ENCODE measurements at regions not wholly inside any gene's neighbourhood (a gene's known extent, or its start where the extent isn't known, plus 50 kb on each side); places are given as distances from the start of the nearest gene placed in this dataset.
"Not testable (repeated sequence)": the region's sequence is repeated elsewhere in the genome, so short reads cannot be mapped to it uniquely, and the experiment has no call there.

DNA sequence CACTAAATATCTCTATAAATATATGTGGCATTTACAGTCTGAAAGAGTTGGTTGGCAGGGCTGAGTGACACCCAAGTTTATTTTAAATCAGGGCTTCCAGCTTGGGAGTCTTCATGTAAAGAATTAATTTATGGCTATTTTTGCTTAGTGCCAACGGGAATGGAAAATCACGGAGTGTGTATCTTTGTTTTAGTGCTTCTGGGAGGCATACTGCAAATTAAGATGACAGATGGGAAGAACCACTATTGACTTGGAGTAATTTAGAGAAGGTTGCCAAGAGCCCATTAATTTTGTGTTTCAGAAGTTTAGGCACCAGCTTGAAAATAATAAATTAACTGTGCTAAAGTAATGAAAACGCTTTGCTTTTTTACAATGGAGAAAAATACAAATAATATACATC is 135.2 kb downstream of the GPR37 start:
- DNase-seq (ENCODE audit: low spot score): no peak
- TF ChIP-seq, protein P1, sequence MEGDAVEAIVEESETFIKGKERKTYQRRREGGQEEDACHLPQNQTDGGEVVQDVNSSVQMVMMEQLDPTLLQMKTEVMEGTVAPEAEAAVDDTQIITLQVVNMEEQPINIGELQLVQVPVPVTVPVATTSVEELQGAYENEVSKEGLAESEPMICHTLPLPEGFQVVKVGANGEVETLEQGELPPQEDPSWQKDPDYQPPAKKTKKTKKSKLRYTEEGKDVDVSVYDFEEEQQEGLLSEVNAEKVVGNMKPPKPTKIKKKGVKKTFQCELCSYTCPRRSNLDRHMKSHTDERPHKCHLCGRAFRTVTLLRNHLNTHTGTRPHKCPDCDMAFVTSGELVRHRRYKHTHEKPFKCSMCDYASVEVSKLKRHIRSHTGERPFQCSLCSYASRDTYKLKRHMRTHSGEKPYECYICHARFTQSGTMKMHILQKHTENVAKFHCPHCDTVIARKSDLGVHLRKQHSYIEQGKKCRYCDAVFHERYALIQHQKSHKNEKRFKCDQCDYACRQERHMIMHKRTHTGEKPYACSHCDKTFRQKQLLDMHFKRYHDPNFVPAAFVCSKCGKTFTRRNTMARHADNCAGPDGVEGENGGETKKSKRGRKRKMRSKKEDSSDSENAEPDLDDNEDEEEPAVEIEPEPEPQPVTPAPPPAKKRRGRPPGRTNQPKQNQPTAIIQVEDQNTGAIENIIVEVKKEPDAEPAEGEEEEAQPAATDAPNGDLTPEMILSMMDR (IDR thresholded peaks at IDR 0.05; ENCODE audit: borderline replicate concordance, control extremely low read depth, extremely low read depth, insufficient read depth, missing control alignments): no peak
- in situ Hi-C loops (cut with MboI; ENCODE audit: low sequenced_read_pairs, unreplicated experiment): no loop called here

DNA sequence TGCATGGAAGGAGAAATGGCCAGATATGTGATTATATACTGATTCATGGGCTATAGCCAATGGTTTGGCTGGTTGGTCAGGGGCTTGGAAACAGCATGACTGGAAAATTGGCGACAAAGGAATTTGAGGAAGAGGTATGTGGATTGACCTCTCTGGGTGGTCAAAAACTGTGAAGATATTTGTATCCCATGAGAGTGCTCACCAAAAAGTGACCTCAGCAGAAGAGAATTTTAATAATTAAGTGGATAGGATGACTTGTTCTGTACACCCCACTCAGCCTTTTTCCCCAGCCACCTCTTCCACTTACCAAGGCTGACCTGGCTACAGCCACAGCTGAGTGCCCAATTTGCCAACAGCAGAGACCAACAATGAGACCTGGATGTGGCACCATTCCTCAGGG is 146.7 kb downstream of the GPR37 start:
- DNase-seq (ENCODE audit: low spot score): no peak
- TF ChIP-seq, protein P1 (IDR thresholded peaks at IDR 0.05; ENCODE audit: borderline replicate concordance, control extremely low read depth, extremely low read depth, insufficient read depth, missing control alignments): no peak
- in situ Hi-C loops (cut with MboI; ENCODE audit: low sequenced_read_pairs, unreplicated experiment): no loop called here

DNA sequence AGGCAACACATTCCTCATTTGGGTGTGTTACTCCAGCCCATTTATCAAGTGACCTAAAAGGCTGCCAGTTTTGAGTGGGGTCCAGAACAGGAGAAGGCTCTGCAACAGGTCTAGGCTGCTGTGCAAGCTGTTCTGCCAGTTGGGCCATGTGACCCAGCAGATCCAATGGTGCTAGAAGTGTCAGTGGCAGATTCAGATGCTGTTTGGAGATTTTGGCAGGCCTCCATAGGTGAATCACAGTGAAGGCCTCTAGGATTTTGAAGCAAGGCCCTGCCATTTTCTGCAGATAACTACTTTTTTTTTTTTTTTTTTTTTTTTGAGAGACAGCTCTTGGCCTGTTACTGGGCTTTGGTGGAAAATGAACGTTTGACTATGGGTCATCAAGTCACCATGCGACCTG is 147.5 kb downstream of the GPR37 start:
- in situ Hi-C loops (cut with MboI; ENCODE audit: low sequenced_read_pairs, unreplicated experiment): not testable (repeated sequence)

DNA sequence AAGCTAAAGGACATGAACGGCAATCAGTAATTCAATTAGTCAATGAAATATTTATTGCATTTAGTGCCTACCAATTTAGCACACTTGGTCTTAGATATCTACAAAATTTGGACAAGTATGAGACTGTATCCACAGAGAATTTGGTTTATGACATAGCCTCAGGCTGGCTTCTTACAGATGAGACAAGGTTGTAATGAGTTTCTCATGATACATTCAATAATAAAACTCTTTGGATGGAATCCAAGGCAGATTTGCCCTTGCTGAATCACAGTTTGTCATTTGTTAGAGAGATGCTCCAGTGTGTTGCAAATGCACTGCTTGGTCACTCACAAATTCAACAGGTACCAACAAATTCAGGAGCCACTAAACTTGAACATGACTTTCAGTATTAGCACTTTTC is 162.5 kb downstream of the GPR37 start:
- no peak for DNase-seq (ENCODE audit: low spot score)
- TF ChIP-seq, protein P1 (IDR thresholded peaks at IDR 0.05; ENCODE audit: borderline replicate concordance, control extremely low read depth, extremely low read depth, insufficient read depth, missing control alignments): no peak
- in situ Hi-C loops (cut with MboI; ENCODE audit: low sequenced_read_pairs, unreplicated experiment): no loop called here

More for the DNA sequence above, 147.5 kb downstream of the GPR37 start:
- not testable (repeated sequence) for DNase-seq (ENCODE audit: low spot score)

DNA sequence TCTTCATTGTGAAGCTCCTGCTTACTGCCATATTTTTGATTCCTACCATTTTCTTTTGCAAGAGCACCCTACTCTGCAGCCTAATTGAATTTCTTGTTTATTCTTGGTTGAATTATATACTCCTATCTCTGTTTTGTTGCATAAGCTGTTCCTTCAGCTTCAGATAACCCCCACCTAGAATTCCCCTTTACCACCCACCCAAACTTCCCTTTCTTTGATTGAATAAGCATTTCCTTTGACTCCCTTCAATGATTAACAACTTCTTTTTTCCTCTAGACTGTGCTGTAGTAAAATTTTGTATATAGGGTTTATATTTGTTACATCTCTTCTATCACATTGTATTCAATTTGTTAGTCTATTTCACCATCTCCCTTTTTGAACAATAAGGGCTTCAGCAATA is 168.1 kb downstream of the GPR37 start:
- TF ChIP-seq, protein P1 (IDR thresholded peaks at IDR 0.05; ENCODE audit: borderline replicate concordance, control extremely low read depth, extremely low read depth, insufficient read depth, missing control alignments): no peak

DNA sequence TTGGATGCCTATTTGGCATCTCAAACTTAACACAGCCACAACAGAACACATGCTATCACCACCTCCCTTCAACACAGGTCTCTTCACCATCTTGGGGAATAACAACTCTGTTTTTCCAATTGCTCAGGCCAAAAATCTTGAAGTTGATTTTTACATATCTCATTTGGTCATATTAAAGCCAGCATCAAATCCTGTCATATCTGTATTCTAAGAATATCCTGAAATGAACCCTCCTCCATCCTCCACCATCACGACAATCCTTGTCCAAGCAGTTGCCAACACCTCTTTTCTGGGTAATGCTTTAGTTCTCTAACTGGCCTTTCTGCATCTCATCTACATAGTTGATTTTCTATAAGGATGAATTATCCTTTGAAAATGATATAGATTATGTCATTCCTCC is 168.7 kb downstream of the GPR37 start:
- TF ChIP-seq, protein P1 (IDR thresholded peaks at IDR 0.05; ENCODE audit: borderline replicate concordance, control extremely low read depth, extremely low read depth, insufficient read depth, missing control alignments): no peak
- no peak for DNase-seq (ENCODE audit: low spot score)
- in situ Hi-C loops (cut with MboI; ENCODE audit: low sequenced_read_pairs, unreplicated experiment): no loop called here

More for the DNA sequence above, 168.1 kb downstream of the GPR37 start:
- in situ Hi-C loops (cut with MboI; ENCODE audit: low sequenced_read_pairs, unreplicated experiment): no loop called here
- no peak for DNase-seq (ENCODE audit: low spot score)

DNA sequence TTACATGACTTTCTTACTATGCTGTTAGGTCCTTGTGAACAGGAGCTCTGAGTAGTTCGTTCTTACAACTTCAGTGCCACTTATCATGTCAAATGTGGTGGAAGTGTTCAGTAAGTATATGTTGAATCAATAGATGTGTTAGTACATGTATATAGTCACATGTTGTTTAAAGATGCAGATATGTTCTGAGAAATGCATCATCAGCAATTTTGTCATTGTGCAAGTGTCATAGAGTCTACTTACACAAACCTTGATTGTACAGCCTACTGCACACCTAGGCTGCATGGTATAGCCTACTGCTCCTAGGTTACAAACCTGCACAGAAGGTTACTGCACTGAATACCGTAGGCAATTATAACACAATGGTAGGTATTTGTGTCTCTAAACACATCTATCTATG is 174.8 kb downstream of the GPR37 start:
- TF ChIP-seq, protein P1 (IDR thresholded peaks at IDR 0.05; ENCODE audit: borderline replicate concordance, control extremely low read depth, extremely low read depth, insufficient read depth, missing control alignments): no peak
- no peak for DNase-seq (ENCODE audit: low spot score)
- in situ Hi-C loops (cut with MboI; ENCODE audit: low sequenced_read_pairs, unreplicated experiment): no loop called here

Data from GM13976 (cell line).